ENCODE measurements at regions not wholly inside any gene's neighbourhood (a gene's known extent, or its start where the extent isn't known, plus 50 kb on each side); places are given as distances from the start of the nearest gene placed in this dataset.

DNA sequence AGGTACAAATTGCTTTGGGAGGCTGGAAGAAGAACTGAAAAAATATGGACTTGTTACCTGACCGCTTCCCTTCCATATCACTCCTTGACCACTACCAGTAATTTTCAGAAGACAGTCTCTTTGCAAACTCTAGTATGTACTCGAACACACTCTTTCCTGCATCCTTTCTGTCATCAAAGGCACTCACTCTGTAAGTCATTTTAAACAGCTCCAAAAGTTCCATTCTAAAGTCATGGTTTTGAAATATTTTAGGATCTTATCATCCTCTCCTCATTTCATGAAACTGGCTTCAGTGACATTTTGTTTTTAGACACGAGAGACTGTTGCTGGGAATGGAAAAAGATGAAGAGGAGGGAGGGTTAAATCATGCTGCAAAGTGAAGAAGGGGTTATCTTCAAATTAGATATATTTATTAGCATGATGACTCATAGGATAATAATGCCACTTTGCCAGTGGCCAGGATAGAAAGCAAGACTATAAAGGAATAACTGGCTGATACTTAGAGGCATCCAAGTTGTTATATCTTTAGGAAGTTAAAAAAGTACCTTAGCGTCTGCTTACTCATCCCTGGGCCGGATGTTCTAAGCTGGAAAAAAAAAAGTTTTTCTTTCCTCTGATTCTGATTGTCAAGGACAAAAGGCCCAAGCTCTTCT is 549.3 kb downstream of the METTL15 start:
- TF ChIP-seq EGR1 (IDR thresholded peaks at IDR 0.05): no peak
- no peak for TF ChIP-seq FOXM1 (IDR thresholded peaks at IDR 0.05; ENCODE audit: borderline replicate concordance, low read depth)
- TF ChIP-seq TCF12 (IDR thresholded peaks at IDR 0.05; ENCODE audit: low read depth): no peak

DNA sequence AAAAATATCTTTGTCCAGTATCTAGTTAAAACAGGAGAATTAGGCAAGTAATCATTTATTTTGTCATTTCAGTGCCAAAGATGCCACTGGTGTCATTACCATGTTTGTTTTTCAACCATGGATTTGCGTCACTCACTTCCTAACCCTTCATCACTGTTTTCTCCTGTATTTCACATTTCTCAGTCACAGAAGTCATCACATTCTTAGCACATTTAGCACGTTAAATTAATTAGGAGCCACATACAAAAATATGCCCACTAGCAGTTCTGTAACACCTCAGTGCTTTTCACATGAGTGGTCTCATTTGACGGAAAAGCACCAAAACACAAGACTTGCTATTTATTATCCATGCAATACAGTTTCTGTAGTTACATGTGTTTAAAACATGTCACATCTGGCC is 546.0 kb downstream of the METTL15 start:
- TF ChIP-seq CEBPB (IDR thresholded peaks at IDR 0.05) (no peak), EP300 (IDR thresholded peaks at IDR 0.05; ENCODE audit: borderline replicate concordance) (no peak), TCF12 (IDR thresholded peaks at IDR 0.05; ENCODE audit: low read depth) (no peak), TEAD4 (IDR thresholded peaks at IDR 0.05) (no peak), MAX (IDR thresholded peaks at IDR 0.05) (no peak), EGR1 (IDR thresholded peaks at IDR 0.05) (no peak), NFIC (IDR thresholded peaks at IDR 0.05) (no peak), FOXM1 (IDR thresholded peaks at IDR 0.05; ENCODE audit: borderline replicate concordance, low read depth) (no peak), ZBTB7A (IDR thresholded peaks at IDR 0.05; ENCODE audit: low read depth) (no peak), REST (IDR thresholded peaks at IDR 0.05; ENCODE audit: low read depth) (no peak), CREB1 (IDR thresholded peaks at IDR 0.05; ENCODE audit: low read depth) (no peak), RAD21 (IDR thresholded peaks at IDR 0.05; ENCODE audit: low read depth) (no peak), TAF1 (IDR thresholded peaks at IDR 0.05; ENCODE audit: low read depth) (no peak), YY1 (IDR thresholded peaks at IDR 0.05; ENCODE audit: low read depth) (no peak)

DNA sequence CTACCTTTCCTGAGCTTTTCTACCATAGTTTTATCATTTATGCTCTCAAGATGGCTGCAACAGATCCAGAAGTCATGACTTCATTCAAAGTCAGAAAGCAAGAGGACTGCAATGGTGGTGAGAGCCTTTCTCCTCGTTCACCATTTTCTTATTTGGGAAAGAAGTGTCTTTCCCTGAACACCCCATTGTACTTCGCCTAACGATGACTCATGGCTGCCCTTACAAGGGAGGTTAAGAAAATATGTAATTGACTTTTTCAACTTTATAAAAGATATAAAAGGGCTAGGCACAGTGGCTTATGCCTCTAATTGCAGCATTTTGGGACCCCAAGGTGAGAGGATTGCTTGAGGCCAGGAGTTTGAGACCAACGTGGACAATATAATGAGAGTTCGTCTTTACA is 541.7 kb downstream of the METTL15 start:
- TF ChIP-seq RAD21 (IDR thresholded peaks at IDR 0.05; ENCODE audit: low read depth) (no peak), EP300 (IDR thresholded peaks at IDR 0.05; ENCODE audit: borderline replicate concordance) (no peak), TAF1 (IDR thresholded peaks at IDR 0.05; ENCODE audit: low read depth) (no peak), CEBPB (IDR thresholded peaks at IDR 0.05) (no peak), MAX (IDR thresholded peaks at IDR 0.05) (no peak), CREB1 (IDR thresholded peaks at IDR 0.05; ENCODE audit: low read depth) (no peak), FOXM1 (IDR thresholded peaks at IDR 0.05; ENCODE audit: borderline replicate concordance, low read depth) (no peak)

DNA sequence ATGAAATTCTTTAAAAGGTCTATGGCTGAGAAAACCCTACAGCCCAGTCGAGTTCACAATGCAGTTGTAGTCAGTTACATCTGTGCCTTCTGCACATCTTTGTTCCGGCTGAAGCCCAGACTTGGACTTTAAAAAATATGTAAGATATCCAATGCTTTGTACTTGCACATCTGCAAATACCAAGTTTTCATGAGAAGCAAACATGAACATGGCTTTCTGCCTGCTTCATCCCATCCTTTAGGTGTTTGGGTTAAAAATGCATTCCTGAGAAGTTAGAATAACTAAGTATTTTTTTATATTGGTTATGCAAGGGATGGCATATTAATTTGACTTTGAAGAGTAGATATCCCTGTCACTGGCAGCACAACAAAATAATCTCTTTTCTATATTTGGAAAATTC is 528.4 kb downstream of the METTL15 start:
- TF ChIP-seq YY1 (IDR thresholded peaks at IDR 0.05; ENCODE audit: low read depth): no peak
- TF ChIP-seq CEBPB (IDR thresholded peaks at IDR 0.05): no peak
- no peak for TF ChIP-seq ZBTB7A (IDR thresholded peaks at IDR 0.05; ENCODE audit: low read depth)
- TF ChIP-seq NFIC (IDR thresholded peaks at IDR 0.05): no peak
- TF ChIP-seq CREB1 (IDR thresholded peaks at IDR 0.05; ENCODE audit: low read depth): no peak
- TF ChIP-seq, protein P1, sequence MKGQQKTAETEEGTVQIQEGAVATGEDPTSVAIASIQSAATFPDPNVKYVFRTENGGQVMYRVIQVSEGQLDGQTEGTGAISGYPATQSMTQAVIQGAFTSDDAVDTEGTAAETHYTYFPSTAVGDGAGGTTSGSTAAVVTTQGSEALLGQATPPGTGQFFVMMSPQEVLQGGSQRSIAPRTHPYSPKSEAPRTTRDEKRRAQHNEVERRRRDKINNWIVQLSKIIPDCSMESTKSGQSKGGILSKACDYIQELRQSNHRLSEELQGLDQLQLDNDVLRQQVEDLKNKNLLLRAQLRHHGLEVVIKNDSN (IDR thresholded peaks at IDR 0.05): no peak
- no peak for TF ChIP-seq EP300 (IDR thresholded peaks at IDR 0.05; ENCODE audit: borderline replicate concordance)
- TF ChIP-seq TAF1 (IDR thresholded peaks at IDR 0.05; ENCODE audit: low read depth): no peak
- TF ChIP-seq FOXM1 (IDR thresholded peaks at IDR 0.05; ENCODE audit: borderline replicate concordance, low read depth): no peak
- no peak for TF ChIP-seq TEAD4 (IDR thresholded peaks at IDR 0.05)
- TF ChIP-seq MAX (IDR thresholded peaks at IDR 0.05): no peak
- no peak for TF ChIP-seq REST (IDR thresholded peaks at IDR 0.05; ENCODE audit: low read depth)
- TF ChIP-seq TCF12 (IDR thresholded peaks at IDR 0.05; ENCODE audit: low read depth): no peak
- no peak for TF ChIP-seq RAD21 (IDR thresholded peaks at IDR 0.05; ENCODE audit: low read depth)
- no peak for TF ChIP-seq EGR1 (IDR thresholded peaks at IDR 0.05)

- no peak for TF ChIP-seq TEAD4 (IDR thresholded peaks at IDR 0.05)
- TF ChIP-seq, protein P1 (IDR thresholded peaks at IDR 0.05): no peak
These were observed 527.8 kb downstream of the METTL15 start for GRCh38 chr11:28636033-28636432.

GRCh38 chr11:28632338-28632737 is 524.1 kb downstream of the METTL15 start:
- TF ChIP-seq EP300 (IDR thresholded peaks at IDR 0.05; ENCODE audit: borderline replicate concordance) (no peak), EGR1 (IDR thresholded peaks at IDR 0.05) (no peak), TEAD4 (IDR thresholded peaks at IDR 0.05) (no peak), YY1 (IDR thresholded peaks at IDR 0.05; ENCODE audit: low read depth) (no peak), CEBPB (IDR thresholded peaks at IDR 0.05) (no peak), MAX (IDR thresholded peaks at IDR 0.05) (no peak), TAF1 (IDR thresholded peaks at IDR 0.05; ENCODE audit: low read depth) (no peak), REST (IDR thresholded peaks at IDR 0.05; ENCODE audit: low read depth) (no peak), TCF12 (IDR thresholded peaks at IDR 0.05; ENCODE audit: low read depth) (no peak), FOXM1 (IDR thresholded peaks at IDR 0.05; ENCODE audit: borderline replicate concordance, low read depth) (no peak), ZBTB7A (IDR thresholded peaks at IDR 0.05; ENCODE audit: low read depth) (no peak), RAD21 (IDR thresholded peaks at IDR 0.05; ENCODE audit: low read depth) (no peak), NFIC (IDR thresholded peaks at IDR 0.05) (no peak), CREB1 (IDR thresholded peaks at IDR 0.05; ENCODE audit: low read depth) (no peak)
- TF ChIP-seq, protein P1 (IDR thresholded peaks at IDR 0.05): no peak

All from Ishikawa (cell line).